Upper lobe of left lung (tissue), 6 donors: ENCODE measurements at regions not wholly inside any gene's neighbourhood (a gene's known extent, or its start where the extent isn't known, plus 50 kb on each side); places are given as distances from the start of the nearest gene placed in this dataset.
A peak's percentile ranks its signal among the peaks of the same experiment; 100 is the strongest.

Source experiments
- ATAC-seq, 2 donors: fragments of 200-7000 bp; cut with Tn5 transposase; one replicate each; pipeline ENCODE4 v1.9.1; 2022; ENCODE audit warnings: mild to moderate bottlenecking in 2 of 2, moderate library complexity in 2 of 2; ENCODE audit not compliant: low FRiP score in 2 of 2
- DNase-seq, 2 donors: peaks; one replicate each; pipeline ENCODE4 v3.0.0-alpha.2; 2019 to 2020
- H3K27ac ChIP-seq, 4 donors: fragments of 200-600 bp; sonication (generic); one replicate each; pipeline ENCODE4 v1.5.1; 2016 to 2019
- H3K27me3 ChIP-seq, 4 donors: fragments of 200-600 bp; sonication (generic); one replicate each; pipeline ENCODE4 v1.5.1; 2017 to 2019
- H3K36me3 ChIP-seq, 4 donors: fragments of 200-600 bp; sonication (generic); one replicate each; pipeline ENCODE4 v1.5.1; 2016 to 2019
- H3K4me1 ChIP-seq, 4 donors: fragments of 200-600 bp; sonication (generic); one replicate each; pipeline ENCODE4 v1.5.1; 2018 to 2019
- H3K4me3 ChIP-seq, 4 donors: fragments of 200-600 bp; sonication (generic); one replicate each; pipeline ENCODE4 v1.5.1; 2017 to 2019; ENCODE audit warnings: mild to moderate bottlenecking in 2 of 4, moderate library complexity in 1 of 4
- H3K9me3 ChIP-seq, 4 donors: fragments of 200-600 bp; sonication (generic); one replicate each; pipeline ENCODE4 v1.5.1; 2018 to 2019
- CTCF ChIP-seq, 6 experiments: fragments of 450-650 bp in 4 of 6; fragments of 200-600 bp in 2 of 6; sonication (generic) in 2 of 6; IDR thresholded peaks; one replicate each; pipeline ENCODE4 v1.5.1; 2016 to 2019; ENCODE audit warnings: antibody characterized with exemption in 6 of 6
- EP300 ChIP-seq, 4 donors: sonication (generic); formaldehyde crosslinking; IDR thresholded peaks; one replicate each; pipeline ENCODE4 v1.5.1; 2017; ENCODE audit warnings: antibody characterized with exemption in 4 of 4, control low read depth in 2 of 4
- POLR2A ChIP-seq, 4 donors: fragments of 450-650 bp; IDR thresholded peaks; one replicate each; pipeline ENCODE4 v1.5.1; 2016 to 2017; ENCODE audit warnings: antibody characterized with exemption in 4 of 4, mild to moderate bottlenecking in 2 of 4
- POLR2AphosphoS5 ChIP-seq, 2 donors: sonication (generic); formaldehyde crosslinking; IDR thresholded peaks; one replicate each; pipeline ENCODE4 v1.5.1; 2017; ENCODE audit warnings: antibody characterized with exemption in 2 of 2
- WGBS, 2 donors: methylation state at CpG; one replicate each; pipeline ENCODE4 v1.1.5; 2017 to 2018; 5-methylcytosine and 5-hydroxymethylcytosine counted together
- donor health status: DM: no; HTN: no; CAD: no; lungs with moderate emphysema.
- donor health status: DM: no; HTN: yes; CAD: no; lungs with severe emphysema.

DNA sequence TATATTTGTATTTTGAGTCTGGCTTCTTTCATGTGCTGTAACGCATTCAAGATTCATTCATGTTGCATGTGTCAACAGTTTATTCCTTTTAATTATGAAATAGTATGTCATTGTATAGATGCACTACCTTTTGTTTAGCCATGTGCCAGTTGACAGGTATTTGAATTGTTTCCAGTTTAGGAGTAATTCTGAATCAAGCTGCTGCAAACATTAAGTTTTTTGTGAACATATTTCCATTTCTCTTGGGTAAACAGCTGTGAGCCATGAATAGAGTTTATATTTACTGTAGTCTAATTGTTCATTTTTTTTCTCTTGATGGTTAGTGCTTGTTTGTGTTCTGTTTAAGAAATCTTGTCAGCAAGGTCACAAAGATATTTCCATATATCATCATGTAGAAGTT is 142.4 kb upstream of the RIPOR2 start:
- Histone ChIP-seq H3K9me3 (no peaks in the 10 kb centered on the region), H3K4me1 (no peaks in the 10 kb centered on the region), H3K36me3 (peaks cover 0 to 8% (median 3%) of the 10 kb centered on the region in 4 donors), H3K27me3 (no peaks in the 10 kb centered on the region), H3K4me3 (no peak overlapping the region), H3K27ac (no peak overlapping the region)
- DNase-seq: no peak
- WGBS, 2 donors: 83 to 91% methylated on average over 1 of the region's 1 CpG
- TF ChIP-seq POLR2AphosphoS5 (IDR thresholded peaks at IDR 0.05): no peak
- no peak for TF ChIP-seq CTCF (IDR thresholded peaks at IDR 0.05)
- no peak for TF ChIP-seq EP300 (IDR thresholded peaks at IDR 0.05)
- TF ChIP-seq POLR2A (IDR thresholded peaks at IDR 0.05): no peak
- no peak for ATAC-seq

GRCh38 chr6:25083784-25084507 is 148.2 kb upstream of the RIPOR2 start:
- no peak overlapping the region for H3K27ac ChIP-seq
- no peak overlapping the region for H3K4me3 ChIP-seq
- DNase-seq (no peak), ATAC-seq (no peak)
- 75 to 76% methylated on average over 15 of the region's 15 CpGs for WGBS, 2 donors
- peaks cover 0 to 18% (median 4%) of the 10 kb centered on the region in 4 donors for H3K4me1 ChIP-seq
- no peak for TF ChIP-seq CTCF (IDR thresholded peaks at IDR 0.05)
- no peak for TF ChIP-seq POLR2A (IDR thresholded peaks at IDR 0.05)
- TF ChIP-seq EP300 (IDR thresholded peaks at IDR 0.05): no peak
- TF ChIP-seq POLR2AphosphoS5 (IDR thresholded peaks at IDR 0.05): no peak
- peaks cover 0 to 31% (median 12%) of the 10 kb centered on the region in 4 donors for H3K36me3 ChIP-seq
- H3K27me3 ChIP-seq: no peaks in the 10 kb centered on the region
- H3K9me3 ChIP-seq: no peaks in the 10 kb centered on the region

GRCh38 chr6:25084508-25084833 is 148.7 kb upstream of the RIPOR2 start:
- Histone ChIP-seq H3K4me3 (no peak overlapping the region), H3K36me3 (peaks cover 0 to 31% (median 12%) of the 10 kb centered on the region in 4 donors), H3K27ac (peak overlapping the region in 1 of 4 donors; percentile 2), H3K9me3 (no peaks in the 10 kb centered on the region), H3K4me1 (peaks cover 0 to 18% (median 6%) of the 10 kb centered on the region in 4 donors), H3K27me3 (no peaks in the 10 kb centered on the region)
- 75 to 88% methylated on average over 1 of the region's 1 CpG for WGBS, 2 donors
- TF ChIP-seq EP300 (IDR thresholded peaks at IDR 0.05) (no peak), CTCF (IDR thresholded peaks at IDR 0.05) (no peak), POLR2A (IDR thresholded peaks at IDR 0.05) (no peak), POLR2AphosphoS5 (IDR thresholded peaks at IDR 0.05) (no peak)
- DNase-seq: no peak
- ATAC-seq: no peak

DNA sequence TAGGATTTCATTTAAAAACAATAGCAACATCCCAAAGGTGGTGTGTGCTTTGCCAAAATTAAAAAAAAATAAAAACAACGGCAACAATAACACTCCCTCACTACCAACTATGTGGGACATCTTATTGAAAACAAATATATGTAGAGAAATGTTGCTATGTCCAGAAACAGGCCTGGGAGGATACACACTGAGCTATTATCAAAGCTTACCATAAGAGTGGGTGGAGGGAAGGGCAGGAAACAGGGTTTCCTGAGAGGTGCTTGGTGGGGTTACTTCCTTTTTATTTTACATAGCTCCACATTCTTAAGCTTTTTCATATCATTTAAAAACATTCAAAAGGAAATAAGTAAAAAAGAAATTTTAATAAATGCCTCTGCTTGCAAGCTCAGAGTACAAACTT is 150.0 kb upstream of the RIPOR2 start:
- H3K27ac ChIP-seq: peak overlapping the region in 2 of 4 donors; percentile 0 to 46
- H3K27me3 ChIP-seq: no peaks in the 10 kb centered on the region
- peaks cover 0 to 43% (median 10%) of the 10 kb centered on the region in 4 donors for H3K36me3 ChIP-seq
- DNase-seq (no peak), ATAC-seq (no peak)
- 13 to 19% methylated on average over 1 of the region's 1 CpG for WGBS, 2 donors
- TF ChIP-seq POLR2AphosphoS5 (IDR thresholded peaks at IDR 0.05): no peak
- peak in 2 of 4 donors; percentile 30 to 47 for TF ChIP-seq EP300 (IDR thresholded peaks at IDR 0.05)
- no peak for TF ChIP-seq POLR2A (IDR thresholded peaks at IDR 0.05)
- TF ChIP-seq CTCF (IDR thresholded peaks at IDR 0.05): no peak
- H3K4me1 ChIP-seq: peaks cover 0 to 18% (median 6%) of the 10 kb centered on the region in 4 donors
- H3K4me3 ChIP-seq: no peak overlapping the region
- no peaks in the 10 kb centered on the region for H3K9me3 ChIP-seq
